ENCODE measurements at regions not wholly inside any gene's neighbourhood (a gene's known extent, or its start where the extent isn't known, plus 50 kb on each side); places are given as distances from the start of the nearest gene placed in this dataset.

DNA sequence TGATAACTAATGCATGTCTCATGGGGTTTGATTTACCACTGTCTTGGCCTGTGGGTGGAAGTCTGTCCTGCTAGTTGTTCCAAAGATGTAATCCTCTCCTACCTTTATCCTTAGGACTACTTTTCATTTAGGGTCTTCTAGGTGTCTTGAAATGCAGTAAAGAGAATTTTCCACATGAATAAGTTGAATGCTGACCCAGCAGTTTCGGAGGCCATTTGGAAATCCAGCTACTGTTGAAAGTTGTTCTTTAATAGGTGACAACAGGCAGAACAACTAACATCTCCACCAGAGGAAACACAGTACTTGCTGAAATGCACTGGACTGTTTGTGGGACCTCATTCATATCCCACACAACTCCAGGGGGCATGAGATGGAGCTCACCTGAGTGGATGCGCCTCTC, 478.1 kb downstream of the BTBD3 start:
- no peak for FAIRE-seq
- peaks cover 5% of the 10 kb centered on the region for H3K9me3 ChIP-seq (replicated peaks; ENCODE audit: control insufficient read depth, insufficient read depth, low read length)

DNA sequence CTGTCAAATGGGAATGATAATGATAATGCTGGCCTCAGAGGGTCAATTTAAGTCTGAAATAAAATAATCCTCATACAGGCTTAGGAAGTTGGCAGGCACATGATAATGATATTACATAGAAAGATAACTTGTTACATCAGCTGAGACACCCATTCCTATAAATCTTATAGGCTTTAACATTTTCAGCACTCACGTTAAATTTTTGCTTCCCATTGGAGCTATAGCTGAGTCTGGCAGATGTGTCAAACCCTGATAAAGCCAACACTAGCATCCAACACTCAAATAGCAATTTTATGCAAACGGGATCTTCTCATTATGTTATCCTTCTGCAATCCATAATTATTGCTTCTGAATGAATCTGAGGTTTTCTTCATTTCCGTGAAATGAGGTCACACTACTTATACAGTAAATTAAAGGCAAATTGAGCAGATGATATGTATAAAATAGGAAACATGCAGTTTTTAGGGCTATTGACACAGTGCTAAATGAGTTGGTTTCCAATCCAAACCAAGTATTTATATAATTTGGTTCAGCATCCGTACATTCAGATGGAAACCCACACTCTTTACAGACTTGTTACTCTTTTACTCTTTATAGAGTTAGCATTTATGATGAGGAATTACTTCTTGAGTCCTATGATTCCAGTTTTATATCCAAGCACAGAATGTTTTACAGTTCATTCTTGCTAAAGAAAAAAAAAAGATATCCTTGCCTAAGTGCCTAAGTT, 481.6 kb downstream of the BTBD3 start:
- CTCF ChIA-PET, result no interaction called here
- Histone ChIP-seq H3K4me2 (ENCODE audit: insufficient read depth, low read length) (no peak overlapping the region), H2AFZ (ENCODE audit: low read depth, low read length) (no peak overlapping the region), H3K9me1 (replicated peaks; ENCODE audit: control insufficient read depth, extremely low read depth, insufficient read depth, low read length) (no peaks in the 10 kb centered on the region), H3K27ac (ENCODE audit: insufficient read depth, low read depth, low read length) (no peak overlapping the region), H3K9ac (replicated peaks; ENCODE audit: extremely low read depth, insufficient read depth, low read length) (no peak overlapping the region), H4K20me1 (replicated peaks; ENCODE audit: control insufficient read depth, extremely low read depth, insufficient read depth, low read length) (no peaks in the 10 kb centered on the region), H3K4me1 (ENCODE audit: control insufficient read depth, extremely low read depth, insufficient read depth, low read length) (no peaks in the 10 kb centered on the region), H3K36me3 (ENCODE audit: control insufficient read depth in 2 of 2, extremely low read depth in 1 of 2, insufficient read depth in 2 of 2, low read length in 2 of 2) (no peaks in the 10 kb centered on the region), H3K9me3 (replicated peaks; ENCODE audit: control insufficient read depth, insufficient read depth, low read length) (peaks cover 8% of the 10 kb centered on the region), H3K79me2 (ENCODE audit: control insufficient read depth, insufficient read depth, low read length) (no peaks in the 10 kb centered on the region), H3K4me3 (replicated peaks in 1 of 3; ENCODE audit: insufficient read depth in 1 of 3, low read depth in 1 of 3, low read length in 3 of 3) (no peak overlapping the region), H3K27me3 (ENCODE audit: control insufficient read depth in 2 of 2, insufficient read depth in 2 of 2, low read length in 2 of 2) (no peaks in the 10 kb centered on the region)
- BruUV-seq (replicated peaks), result no TSS peak
- TF ChIP-seq FOS (IDR thresholded peaks at IDR 0.05; ENCODE audit: borderline replicate concordance, insufficient read depth, low read length) (no peak), GATA2 (IDR thresholded peaks at IDR 0.05; ENCODE audit: insufficient read depth, insufficient read length, low read depth, low read length) (no peak), POLR2AphosphoS5 (IDR thresholded peaks at IDR 0.05; ENCODE audit: insufficient read depth, low read depth, low read length) (no peak), EZH2 (IDR thresholded peaks at IDR 0.05; ENCODE audit: borderline replicate concordance, low read depth, low read length, severe bottlenecking) (no peak), JUN (IDR thresholded peaks at IDR 0.05; ENCODE audit: borderline replicate concordance, insufficient read depth, insufficient read length, low read depth) (no peak), MYC (IDR thresholded peaks at IDR 0.05; ENCODE audit: low read depth, low read length) (no peak), POLR2A (IDR thresholded peaks at IDR 0.05; ENCODE audit: low read depth, low read length) (no peak)
- TF ChIP-seq, protein P1, sequence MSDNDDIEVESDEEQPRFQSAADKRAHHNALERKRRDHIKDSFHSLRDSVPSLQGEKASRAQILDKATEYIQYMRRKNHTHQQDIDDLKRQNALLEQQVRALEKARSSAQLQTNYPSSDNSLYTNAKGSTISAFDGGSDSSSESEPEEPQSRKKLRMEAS (IDR thresholded peaks at IDR 0.05; ENCODE audit: insufficient read depth, insufficient read length), result no peak
- TF ChIP-seq, protein P2, sequence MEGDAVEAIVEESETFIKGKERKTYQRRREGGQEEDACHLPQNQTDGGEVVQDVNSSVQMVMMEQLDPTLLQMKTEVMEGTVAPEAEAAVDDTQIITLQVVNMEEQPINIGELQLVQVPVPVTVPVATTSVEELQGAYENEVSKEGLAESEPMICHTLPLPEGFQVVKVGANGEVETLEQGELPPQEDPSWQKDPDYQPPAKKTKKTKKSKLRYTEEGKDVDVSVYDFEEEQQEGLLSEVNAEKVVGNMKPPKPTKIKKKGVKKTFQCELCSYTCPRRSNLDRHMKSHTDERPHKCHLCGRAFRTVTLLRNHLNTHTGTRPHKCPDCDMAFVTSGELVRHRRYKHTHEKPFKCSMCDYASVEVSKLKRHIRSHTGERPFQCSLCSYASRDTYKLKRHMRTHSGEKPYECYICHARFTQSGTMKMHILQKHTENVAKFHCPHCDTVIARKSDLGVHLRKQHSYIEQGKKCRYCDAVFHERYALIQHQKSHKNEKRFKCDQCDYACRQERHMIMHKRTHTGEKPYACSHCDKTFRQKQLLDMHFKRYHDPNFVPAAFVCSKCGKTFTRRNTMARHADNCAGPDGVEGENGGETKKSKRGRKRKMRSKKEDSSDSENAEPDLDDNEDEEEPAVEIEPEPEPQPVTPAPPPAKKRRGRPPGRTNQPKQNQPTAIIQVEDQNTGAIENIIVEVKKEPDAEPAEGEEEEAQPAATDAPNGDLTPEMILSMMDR (IDR thresholded peaks at IDR 0.05; ENCODE audit: extremely low read depth in 1 of 2, insufficient read depth in 1 of 2, low read depth in 1 of 2, low read length in 2 of 2), result no peak
- POLR2A ChIA-PET, result no interaction called here
- dilution Hi-C loops (cut with MboI; ENCODE audit: extremely low pct_ligation_motif_present, low sequenced_read_pairs), result no loop called here
- intact Hi-C loops (cut with micrococcal nuclease), result no loop called here
- FAIRE-seq (no peak), DNase-seq (ENCODE audit: low read depth, low spot score) (no peak)

More for the DNA sequence above, 478.1 kb downstream of the BTBD3 start:
- dilution Hi-C loops (cut with MboI; ENCODE audit: extremely low pct_ligation_motif_present, low sequenced_read_pairs) (no loop called here), intact Hi-C loops (cut with micrococcal nuclease) (no loop called here)
- ChIA-PET CTCF (no interaction called here), POLR2A (no interaction called here)
- Histone ChIP-seq H3K27ac (ENCODE audit: insufficient read depth, low read depth, low read length) (no peak overlapping the region), H3K4me3 (replicated peaks in 1 of 3; ENCODE audit: insufficient read depth in 1 of 3, low read depth in 1 of 3, low read length in 3 of 3) (no peak overlapping the region), H2AFZ (ENCODE audit: low read depth, low read length) (no peak overlapping the region), H3K9me1 (replicated peaks; ENCODE audit: control insufficient read depth, extremely low read depth, insufficient read depth, low read length) (no peaks in the 10 kb centered on the region), H3K9ac (replicated peaks; ENCODE audit: extremely low read depth, insufficient read depth, low read length) (no peak overlapping the region), H4K20me1 (replicated peaks; ENCODE audit: control insufficient read depth, extremely low read depth, insufficient read depth, low read length) (no peaks in the 10 kb centered on the region), H3K79me2 (ENCODE audit: control insufficient read depth, insufficient read depth, low read length) (no peaks in the 10 kb centered on the region), H3K36me3 (ENCODE audit: control insufficient read depth in 2 of 2, extremely low read depth in 1 of 2, insufficient read depth in 2 of 2, low read length in 2 of 2) (no peaks in the 10 kb centered on the region), H3K4me2 (ENCODE audit: insufficient read depth, low read length) (no peak overlapping the region), H3K4me1 (ENCODE audit: control insufficient read depth, extremely low read depth, insufficient read depth, low read length) (no peaks in the 10 kb centered on the region), H3K27me3 (ENCODE audit: control insufficient read depth in 2 of 2, insufficient read depth in 2 of 2, low read length in 2 of 2) (no peaks in the 10 kb centered on the region)
- DNase-seq (ENCODE audit: low read depth, low spot score), result no peak
- TF ChIP-seq POLR2AphosphoS5 (IDR thresholded peaks at IDR 0.05; ENCODE audit: insufficient read depth, low read depth, low read length), result no peak
- BruUV-seq (replicated peaks), result no TSS peak
